ENCODE measurements at regions not wholly inside any gene's neighbourhood (a gene's known extent, or its start where the extent isn't known, plus 50 kb on each side); places are given as distances from the start of the nearest gene placed in this dataset.

DNA sequence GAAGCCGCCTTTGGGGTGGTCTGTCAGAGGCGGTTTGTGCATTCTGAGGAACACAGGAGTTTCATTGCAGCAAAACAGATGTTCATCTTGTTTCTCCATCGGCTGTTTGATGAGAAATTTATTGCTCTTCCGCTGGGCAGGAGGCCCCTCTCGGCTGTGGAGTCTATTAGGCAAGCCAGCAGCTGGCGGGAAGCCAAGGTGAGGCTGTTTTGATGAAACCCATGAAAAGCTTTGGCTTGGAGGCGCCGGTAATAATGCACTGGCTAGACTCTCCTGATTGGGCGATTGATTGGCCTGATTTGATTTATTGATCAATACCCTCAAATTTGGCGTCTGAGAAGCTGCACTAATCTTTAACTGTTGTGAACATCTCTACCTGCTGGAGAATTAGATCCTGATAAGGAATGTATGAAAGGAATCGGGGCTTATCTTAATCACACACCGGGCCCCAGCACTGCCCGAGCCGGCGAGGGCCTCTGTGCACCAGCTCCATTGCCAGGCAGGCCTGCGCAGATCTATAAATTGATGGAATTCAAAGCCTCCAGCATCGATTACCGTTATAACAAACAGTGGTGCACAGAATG lies 187.7 kb downstream of the PHETA1 start:
- TF ChIP-seq, protein P1, sequence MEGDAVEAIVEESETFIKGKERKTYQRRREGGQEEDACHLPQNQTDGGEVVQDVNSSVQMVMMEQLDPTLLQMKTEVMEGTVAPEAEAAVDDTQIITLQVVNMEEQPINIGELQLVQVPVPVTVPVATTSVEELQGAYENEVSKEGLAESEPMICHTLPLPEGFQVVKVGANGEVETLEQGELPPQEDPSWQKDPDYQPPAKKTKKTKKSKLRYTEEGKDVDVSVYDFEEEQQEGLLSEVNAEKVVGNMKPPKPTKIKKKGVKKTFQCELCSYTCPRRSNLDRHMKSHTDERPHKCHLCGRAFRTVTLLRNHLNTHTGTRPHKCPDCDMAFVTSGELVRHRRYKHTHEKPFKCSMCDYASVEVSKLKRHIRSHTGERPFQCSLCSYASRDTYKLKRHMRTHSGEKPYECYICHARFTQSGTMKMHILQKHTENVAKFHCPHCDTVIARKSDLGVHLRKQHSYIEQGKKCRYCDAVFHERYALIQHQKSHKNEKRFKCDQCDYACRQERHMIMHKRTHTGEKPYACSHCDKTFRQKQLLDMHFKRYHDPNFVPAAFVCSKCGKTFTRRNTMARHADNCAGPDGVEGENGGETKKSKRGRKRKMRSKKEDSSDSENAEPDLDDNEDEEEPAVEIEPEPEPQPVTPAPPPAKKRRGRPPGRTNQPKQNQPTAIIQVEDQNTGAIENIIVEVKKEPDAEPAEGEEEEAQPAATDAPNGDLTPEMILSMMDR (IDR thresholded peaks at IDR 0.05 in 2 of 3, conservative IDR thresholded peaks at IDR 0.05 in 1 of 3; ENCODE audit: borderline replicate concordance in 1 of 3, insufficient read depth in 1 of 3, low read depth in 2 of 3, low read length in 2 of 3): no peak
- TF ChIP-seq POLR2AphosphoS5 (IDR thresholded peaks at IDR 0.05; ENCODE audit: low read depth, low read length) (no peak), TCF7L2 (IDR thresholded peaks at IDR 0.05; ENCODE audit: borderline replicate concordance, extremely low read depth, insufficient read depth, insufficient read length) (no peak), CBX3 (IDR thresholded peaks at IDR 0.05; ENCODE audit: low read depth) (no peak), EGR1 (IDR thresholded peaks at IDR 0.05; ENCODE audit: low read depth) (no peak), EZH2 (IDR thresholded peaks at IDR 0.05) (no peak), POLR2A (IDR thresholded peaks at IDR 0.05; ENCODE audit: borderline replicate concordance, extremely low read depth, insufficient read depth, insufficient read length) (no peak), JUND (IDR thresholded peaks at IDR 0.05) (no peak), RAD21 (IDR thresholded peaks at IDR 0.05; ENCODE audit: low read depth) (no peak), FOSL1 (IDR thresholded peaks at IDR 0.05; ENCODE audit: low read depth) (no peak)
- TF ChIP-seq, protein P2, sequence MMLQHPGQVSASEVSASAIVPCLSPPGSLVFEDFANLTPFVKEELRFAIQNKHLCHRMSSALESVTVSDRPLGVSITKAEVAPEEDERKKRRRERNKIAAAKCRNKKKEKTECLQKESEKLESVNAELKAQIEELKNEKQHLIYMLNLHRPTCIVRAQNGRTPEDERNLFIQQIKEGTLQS (IDR thresholded peaks at IDR 0.05): no peak
- TF ChIP-seq, protein P3, sequence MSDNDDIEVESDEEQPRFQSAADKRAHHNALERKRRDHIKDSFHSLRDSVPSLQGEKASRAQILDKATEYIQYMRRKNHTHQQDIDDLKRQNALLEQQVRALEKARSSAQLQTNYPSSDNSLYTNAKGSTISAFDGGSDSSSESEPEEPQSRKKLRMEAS (IDR thresholded peaks at IDR 0.05): no peak
